Putamen (tissue), 1 donor: ENCODE measurements at regions not wholly inside any gene's neighbourhood (a gene's known extent, or its start where the extent isn't known, plus 50 kb on each side); places are given as distances from the start of the nearest gene placed in this dataset.
A peak's percentile ranks its signal among the peaks of the same experiment; 100 is the strongest.

Source experiments
- DNase-seq: peaks from one replicate; pipeline ENCODE4 v3.0.0-alpha.2; 2016; ENCODE audit warnings: low spot score

- DNase-seq = no peak
Measured at GRCh38 chr2:37809525-37809924, 115.6 kb upstream of the RMDN2 start.

GRCh38 chr2:37809931-37810570 lies 115.0 kb upstream of the RMDN2 start:
- no peak for DNase-seq

GRCh38 chr2:37812414-37812813 lies 112.7 kb upstream of the RMDN2 start:
- DNase-seq = no peak

GRCh38 chr2:37812941-37813730 lies 112.0 kb upstream of the RMDN2 start:
- DNase-seq = no peak

- no peak for DNase-seq
Measured at GRCh38 chr2:37816036-37816435, 109.1 kb upstream of the RMDN2 start.

GRCh38 chr2:37816686-37817085 lies 108.4 kb upstream of the RMDN2 start:
- DNase-seq = no peak

GRCh38 chr2:37819186-37819585 lies 105.9 kb upstream of the RMDN2 start:
- no peak for DNase-seq

- no peak for DNase-seq
Measured at GRCh38 chr2:37820471-37820986, 104.6 kb upstream of the RMDN2 start.

- DNase-seq = no peak
Measured at GRCh38 chr2:37825586-37825985, 99.5 kb upstream of the RMDN2 start.

GRCh38 chr2:37826611-37827010 lies 98.5 kb upstream of the RMDN2 start:
- DNase-seq = no peak

GRCh38 chr2:37827455-37827854 lies 97.6 kb upstream of the RMDN2 start:
- DNase-seq = no peak

- no peak for DNase-seq
Measured at GRCh38 chr2:37827911-37828511, 97.1 kb upstream of the RMDN2 start.

GRCh38 chr2:37829202-37829601 lies 95.9 kb upstream of the RMDN2 start:
- DNase-seq = no peak

- DNase-seq = no peak
Measured at GRCh38 chr2:37829616-37830395, 95.3 kb upstream of the RMDN2 start.

- DNase-seq = no peak
Measured at GRCh38 chr2:37830636-37831035, 94.5 kb upstream of the RMDN2 start.

- no peak for DNase-seq
Measured at GRCh38 chr2:37831081-37831780, 93.9 kb upstream of the RMDN2 start.

- DNase-seq = peak; percentile 45
Measured at GRCh38 chr2:37832590-37833197, 92.4 kb upstream of the RMDN2 start.

GRCh38 chr2:37833423-37833822 lies 91.7 kb upstream of the RMDN2 start:
- DNase-seq = no peak

GRCh38 chr2:37836270-37836669 lies 88.8 kb upstream of the RMDN2 start:
- no peak for DNase-seq

GRCh38 chr2:37836711-37837110 lies 88.4 kb upstream of the RMDN2 start:
- no peak for DNase-seq

- no peak for DNase-seq
Measured at GRCh38 chr2:37837628-37838328, 87.3 kb upstream of the RMDN2 start.
